ENCODE measurements at regions not wholly inside any gene's neighbourhood (a gene's known extent, or its start where the extent isn't known, plus 50 kb on each side); places are given as distances from the start of the nearest gene placed in this dataset.

- H3K36me3 ChIP-seq (ENCODE audit: insufficient read depth, low read length), result no peaks in the 10 kb centered on the region
- H3K79me2 ChIP-seq (ENCODE audit: insufficient read depth, low read length), result no peaks in the 10 kb centered on the region
- H3K27me3 ChIP-seq (ENCODE audit: insufficient read depth, low read length), result no peaks in the 10 kb centered on the region
- H3K4me3 ChIP-seq (ENCODE audit: insufficient read depth, low read length), result no peak overlapping the region
- H3K4me2 ChIP-seq (ENCODE audit: insufficient read depth, low read length), result no peak overlapping the region
- peaks cover 25% of the 10 kb centered on the region for H3K4me1 ChIP-seq (ENCODE audit: insufficient read depth, low read length)
- H2AFZ ChIP-seq (ENCODE audit: low read length), result no peak overlapping the region
- DNase-seq (ENCODE audit: insufficient read length, low spot score, missing footprints), result no peak
- no peaks in the 10 kb centered on the region for H3K9me3 ChIP-seq (ENCODE audit: low read depth, low read length)
- H4K20me1 ChIP-seq (ENCODE audit: insufficient read depth, low read length), result no peaks in the 10 kb centered on the region
- TF ChIP-seq, protein P1, sequence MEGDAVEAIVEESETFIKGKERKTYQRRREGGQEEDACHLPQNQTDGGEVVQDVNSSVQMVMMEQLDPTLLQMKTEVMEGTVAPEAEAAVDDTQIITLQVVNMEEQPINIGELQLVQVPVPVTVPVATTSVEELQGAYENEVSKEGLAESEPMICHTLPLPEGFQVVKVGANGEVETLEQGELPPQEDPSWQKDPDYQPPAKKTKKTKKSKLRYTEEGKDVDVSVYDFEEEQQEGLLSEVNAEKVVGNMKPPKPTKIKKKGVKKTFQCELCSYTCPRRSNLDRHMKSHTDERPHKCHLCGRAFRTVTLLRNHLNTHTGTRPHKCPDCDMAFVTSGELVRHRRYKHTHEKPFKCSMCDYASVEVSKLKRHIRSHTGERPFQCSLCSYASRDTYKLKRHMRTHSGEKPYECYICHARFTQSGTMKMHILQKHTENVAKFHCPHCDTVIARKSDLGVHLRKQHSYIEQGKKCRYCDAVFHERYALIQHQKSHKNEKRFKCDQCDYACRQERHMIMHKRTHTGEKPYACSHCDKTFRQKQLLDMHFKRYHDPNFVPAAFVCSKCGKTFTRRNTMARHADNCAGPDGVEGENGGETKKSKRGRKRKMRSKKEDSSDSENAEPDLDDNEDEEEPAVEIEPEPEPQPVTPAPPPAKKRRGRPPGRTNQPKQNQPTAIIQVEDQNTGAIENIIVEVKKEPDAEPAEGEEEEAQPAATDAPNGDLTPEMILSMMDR (IDR thresholded peaks at IDR 0.05; ENCODE audit: extremely low read depth, low read depth, low read length), result no peak
- H3K27ac ChIP-seq (ENCODE audit: low read depth, low read length), result no peak overlapping the region
Observed at GRCh38 chr1:99461499-99461898, 184.4 kb upstream of the PALMD start.

DNA sequence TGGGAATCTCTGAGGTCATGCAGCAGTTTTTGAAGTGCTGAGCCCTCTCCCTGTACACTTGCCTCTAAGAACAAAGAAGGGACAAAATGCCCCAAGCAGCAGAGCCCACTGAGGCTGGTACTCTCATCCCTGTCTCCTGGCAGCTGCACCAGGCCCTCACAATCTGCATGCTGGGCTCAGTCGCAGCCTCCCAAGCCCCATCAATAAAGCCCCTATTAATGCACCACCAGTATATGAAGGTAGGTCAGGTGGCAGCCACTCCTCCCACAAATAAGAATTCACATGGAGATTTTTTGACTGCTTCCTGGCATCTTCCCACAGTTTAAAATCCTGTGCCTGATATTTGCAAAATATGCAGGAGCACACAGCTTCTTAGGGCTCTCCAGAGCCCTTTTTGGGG is 181.2 kb upstream of the PALMD start:
- Histone ChIP-seq H3K4me1 (ENCODE audit: insufficient read depth, low read length) (peaks cover 16% of the 10 kb centered on the region), H3K9me3 (ENCODE audit: low read depth, low read length) (no peaks in the 10 kb centered on the region), H3K4me3 (ENCODE audit: insufficient read depth, low read length) (no peak overlapping the region), H4K20me1 (ENCODE audit: insufficient read depth, low read length) (no peaks in the 10 kb centered on the region), H3K36me3 (ENCODE audit: insufficient read depth, low read length) (no peaks in the 10 kb centered on the region), H3K27ac (ENCODE audit: low read depth, low read length) (no peak overlapping the region), H3K79me2 (ENCODE audit: insufficient read depth, low read length) (no peaks in the 10 kb centered on the region), H2AFZ (ENCODE audit: low read length) (no peak overlapping the region), H3K4me2 (ENCODE audit: insufficient read depth, low read length) (no peak overlapping the region), H3K27me3 (ENCODE audit: insufficient read depth, low read length) (no peaks in the 10 kb centered on the region)
- no peak for DNase-seq (ENCODE audit: insufficient read length, low spot score, missing footprints)
- TF ChIP-seq, protein P1 (IDR thresholded peaks at IDR 0.05; ENCODE audit: extremely low read depth, low read depth, low read length), result no peak

GRCh38 chr1:99465176-99465900 is 180.6 kb upstream of the PALMD start:
- H3K4me3 ChIP-seq (ENCODE audit: insufficient read depth, low read length), result no peak overlapping the region
- peak overlapping the region; percentile 4 for H3K4me2 ChIP-seq (ENCODE audit: insufficient read depth, low read length)
- no peaks in the 10 kb centered on the region for H3K9me3 ChIP-seq (ENCODE audit: low read depth, low read length)
- TF ChIP-seq, protein P1 (IDR thresholded peaks at IDR 0.05; ENCODE audit: extremely low read depth, low read depth, low read length), result no peak
- H3K4me1 ChIP-seq (ENCODE audit: insufficient read depth, low read length), result peaks cover 16% of the 10 kb centered on the region
- H2AFZ ChIP-seq (ENCODE audit: low read length), result no peak overlapping the region
- no peak overlapping the region for H3K27ac ChIP-seq (ENCODE audit: low read depth, low read length)
- H3K36me3 ChIP-seq (ENCODE audit: insufficient read depth, low read length), result no peaks in the 10 kb centered on the region
- H3K79me2 ChIP-seq (ENCODE audit: insufficient read depth, low read length), result no peaks in the 10 kb centered on the region
- no peaks in the 10 kb centered on the region for H3K27me3 ChIP-seq (ENCODE audit: insufficient read depth, low read length)
- no peak for DNase-seq (ENCODE audit: insufficient read length, low spot score, missing footprints)
- H4K20me1 ChIP-seq (ENCODE audit: insufficient read depth, low read length), result no peaks in the 10 kb centered on the region

GRCh38 chr1:99467645-99468044 is 178.3 kb upstream of the PALMD start:
- no peak overlapping the region for H3K4me2 ChIP-seq (ENCODE audit: insufficient read depth, low read length)

More at GRCh38 chr1:99467645-99468044, 178.3 kb upstream of the PALMD start:
- Histone ChIP-seq H3K27me3 (ENCODE audit: insufficient read depth, low read length) (no peaks in the 10 kb centered on the region), H4K20me1 (ENCODE audit: insufficient read depth, low read length) (no peaks in the 10 kb centered on the region), H3K9me3 (ENCODE audit: low read depth, low read length) (no peaks in the 10 kb centered on the region), H2AFZ (ENCODE audit: low read length) (no peak overlapping the region), H3K79me2 (ENCODE audit: insufficient read depth, low read length) (no peaks in the 10 kb centered on the region), H3K4me1 (ENCODE audit: insufficient read depth, low read length) (peaks cover 16% of the 10 kb centered on the region), H3K4me3 (ENCODE audit: insufficient read depth, low read length) (no peak overlapping the region), H3K36me3 (ENCODE audit: insufficient read depth, low read length) (no peaks in the 10 kb centered on the region), H3K27ac (ENCODE audit: low read depth, low read length) (no peak overlapping the region)
- no peak for DNase-seq (ENCODE audit: insufficient read length, low spot score, missing footprints)
- TF ChIP-seq, protein P1 (IDR thresholded peaks at IDR 0.05; ENCODE audit: extremely low read depth, low read depth, low read length), result no peak
